Skeletal muscle tissue (tissue), 3 donors: ENCODE measurements at regions not wholly inside any gene's neighbourhood (a gene's known extent, or its start where the extent isn't known, plus 50 kb on each side); places are given as distances from the start of the nearest gene placed in this dataset.

Experiments
- H3K27ac ChIP-seq: one replicate; pipeline ENCODE4 v1.7.0; 2013; ENCODE audit warnings: mild to moderate bottlenecking, low read depth, low read length, inconsistent platforms
- H3K27me3 ChIP-seq, 3 donors: one replicate each; pipeline ENCODE4 v1.7.0; 2013; ENCODE audit warnings: low read length in 3 of 3; ENCODE audit not compliant: control insufficient read depth in 3 of 3, insufficient read depth in 3 of 3
- H3K36me3 ChIP-seq, 3 donors: one replicate each; pipeline ENCODE4 v1.7.0; 2013; ENCODE audit warnings: low read length in 3 of 3; ENCODE audit not compliant: control insufficient read depth in 3 of 3, insufficient read depth in 3 of 3
- H3K4me1 ChIP-seq, 3 donors: one replicate each; pipeline ENCODE4 v1.7.0; 2013; ENCODE audit warnings: low read length in 3 of 3, mild to moderate bottlenecking in 3 of 3; ENCODE audit not compliant: control insufficient read depth in 3 of 3, insufficient read depth in 3 of 3
- H3K4me3 ChIP-seq, 3 donors: one replicate each; pipeline ENCODE4 v1.7.0; 2013; ENCODE audit warnings: low read length in 3 of 3
- H3K9ac ChIP-seq, 3 donors: one replicate each; pipeline ENCODE4 v1.7.0; 2013; ENCODE audit warnings: low read length in 3 of 3, mild to moderate bottlenecking in 3 of 3, moderate library complexity in 2 of 3, low read depth in 1 of 3
- H3K9me3 ChIP-seq, 3 donors: one replicate each; pipeline ENCODE4 v1.7.0; 2013; ENCODE audit warnings: low read length in 3 of 3; ENCODE audit not compliant: control insufficient read depth in 3 of 3
- donor health status: Osteomylitis.

- no peak overlapping the region for H3K9ac ChIP-seq
- no peaks in the 10 kb centered on the region for H3K9me3 ChIP-seq
- H3K27ac ChIP-seq, result no peak overlapping the region
- no peak overlapping the region for H3K4me3 ChIP-seq
- no peaks in the 10 kb centered on the region for H3K36me3 ChIP-seq
- H3K4me1 ChIP-seq, result no peaks in the 10 kb centered on the region
- H3K27me3 ChIP-seq, result no peaks in the 10 kb centered on the region
Measured at GRCh38 chr13:88617176-88617575, 946.0 kb downstream of the SLITRK5 start.

DNA sequence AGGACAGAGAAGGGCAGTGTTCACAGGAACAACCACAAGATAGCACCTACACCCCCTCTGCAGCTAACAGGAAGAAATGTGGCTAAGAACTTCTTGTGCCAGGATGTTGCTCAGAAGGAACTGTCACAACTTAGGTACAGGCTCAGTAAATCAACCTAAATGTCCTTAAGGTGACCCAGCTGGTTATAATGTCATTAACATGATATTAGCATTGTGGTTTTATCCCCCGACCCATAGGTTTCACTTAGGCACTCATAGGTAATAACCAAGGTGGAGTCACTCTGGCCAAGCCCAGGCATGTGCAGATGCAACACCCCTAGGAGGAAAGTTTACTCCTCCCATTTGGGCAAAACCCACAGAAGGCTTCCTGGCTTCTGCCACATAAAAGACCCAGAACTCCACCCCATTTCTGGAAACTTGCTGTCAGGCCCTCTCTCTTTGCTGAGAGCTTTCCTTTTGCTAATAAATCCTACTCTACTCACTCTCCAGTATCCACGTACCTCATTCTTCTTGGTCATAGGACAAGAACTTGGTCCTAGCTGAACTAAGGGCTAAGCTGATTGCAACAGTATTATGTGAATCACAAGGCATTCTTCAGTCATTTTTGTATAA lies 951.3 kb downstream of the SLITRK5 start:
- H3K27ac ChIP-seq, result no peak overlapping the region
- H3K4me3 ChIP-seq, result no peak overlapping the region
- H3K4me1 ChIP-seq, result no peaks in the 10 kb centered on the region
- H3K27me3 ChIP-seq, result no peaks in the 10 kb centered on the region
- no peaks in the 10 kb centered on the region for H3K36me3 ChIP-seq
- H3K9me3 ChIP-seq, result no peaks in the 10 kb centered on the region
- no peak overlapping the region for H3K9ac ChIP-seq

DNA sequence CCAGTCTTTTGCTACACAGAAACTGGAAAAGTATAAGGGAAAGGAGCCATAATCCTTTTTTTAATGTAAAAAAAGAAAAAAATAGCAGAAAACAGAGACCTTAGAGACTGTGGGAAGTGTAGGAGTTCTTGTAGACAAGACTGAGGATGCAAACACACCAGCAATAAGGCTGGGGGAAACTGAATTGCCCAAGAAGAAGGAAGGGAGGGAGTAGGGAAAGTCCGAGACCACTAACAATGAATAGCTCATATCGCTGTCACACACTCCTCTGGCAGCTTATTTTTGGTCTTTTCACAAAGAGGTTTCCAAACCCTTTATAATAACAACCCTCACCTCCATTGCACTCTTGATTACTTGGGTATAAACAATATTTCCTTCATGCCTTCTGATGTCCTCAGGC lies 952.0 kb downstream of the SLITRK5 start:
- Histone ChIP-seq H3K9ac (no peak overlapping the region), H3K36me3 (no peaks in the 10 kb centered on the region), H3K4me1 (no peaks in the 10 kb centered on the region), H3K9me3 (no peaks in the 10 kb centered on the region), H3K27ac (no peak overlapping the region), H3K4me3 (no peak overlapping the region), H3K27me3 (no peaks in the 10 kb centered on the region)

GRCh38 chr13:88627071-88627470 lies 955.9 kb downstream of the SLITRK5 start:
- no peaks in the 10 kb centered on the region for H3K36me3 ChIP-seq
- H3K27ac ChIP-seq, result no peak overlapping the region
- H3K4me1 ChIP-seq, result no peaks in the 10 kb centered on the region
- H3K27me3 ChIP-seq, result no peaks in the 10 kb centered on the region
- no peak overlapping the region for H3K4me3 ChIP-seq
- H3K9me3 ChIP-seq, result no peaks in the 10 kb centered on the region
- H3K9ac ChIP-seq, result no peak overlapping the region

DNA sequence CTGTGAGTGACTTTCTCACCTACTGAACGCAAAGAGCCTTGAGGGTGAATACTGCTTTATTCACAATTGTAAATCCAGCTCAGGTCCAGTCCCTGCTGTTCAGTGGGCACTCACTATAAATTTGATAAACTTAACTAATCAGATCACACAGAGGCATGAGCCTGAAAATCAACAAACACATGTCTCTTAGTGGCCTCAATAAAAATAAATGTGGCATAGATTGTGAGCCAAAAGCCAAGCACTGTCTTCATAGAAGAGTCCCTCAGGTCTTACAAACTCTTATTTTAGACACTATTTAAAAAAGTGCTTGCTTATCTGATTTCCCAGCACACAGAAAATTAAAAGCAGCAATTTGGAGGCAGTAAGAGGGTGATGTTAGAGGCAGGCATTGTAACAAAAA lies 957.7 kb downstream of the SLITRK5 start:
- no peak overlapping the region for H3K4me3 ChIP-seq
- H3K9me3 ChIP-seq, result no peaks in the 10 kb centered on the region
- no peaks in the 10 kb centered on the region for H3K4me1 ChIP-seq
- H3K27ac ChIP-seq, result no peak overlapping the region
- no peaks in the 10 kb centered on the region for H3K36me3 ChIP-seq
- no peak overlapping the region for H3K9ac ChIP-seq
- H3K27me3 ChIP-seq, result no peaks in the 10 kb centered on the region

GRCh38 chr13:88637935-88638334 lies 966.8 kb downstream of the SLITRK5 start:
- no peak overlapping the region for H3K9ac ChIP-seq
- no peak overlapping the region for H3K27ac ChIP-seq
- H3K36me3 ChIP-seq, result no peaks in the 10 kb centered on the region
- H3K27me3 ChIP-seq, result no peaks in the 10 kb centered on the region
- H3K9me3 ChIP-seq, result peaks cover 0 to under 1% (median 0%) of the 10 kb centered on the region in 3 donors
- no peak overlapping the region for H3K4me3 ChIP-seq
- no peaks in the 10 kb centered on the region for H3K4me1 ChIP-seq

DNA sequence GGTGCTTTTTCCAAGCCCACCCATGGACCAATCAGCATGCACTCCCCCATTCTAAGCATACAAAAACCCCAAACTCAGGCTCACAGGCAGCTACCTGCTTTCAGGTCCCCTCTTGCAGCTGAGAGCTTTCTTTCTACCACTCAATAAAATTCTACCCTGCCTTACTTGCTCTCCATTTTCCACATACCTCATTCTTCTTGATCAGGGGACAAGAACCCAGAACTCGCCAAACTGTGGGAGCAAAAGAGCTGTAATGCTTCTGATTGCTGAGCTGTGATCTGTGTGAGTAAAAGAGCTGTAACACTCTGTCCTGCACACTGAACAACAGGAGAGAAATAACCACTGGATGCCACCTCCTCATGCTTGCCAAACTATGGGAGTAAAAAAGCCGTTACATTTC lies 972.1 kb downstream of the SLITRK5 start:
- Histone ChIP-seq H3K9me3 (peaks cover 0 to 4% (median 3%) of the 10 kb centered on the region in 3 donors), H3K4me3 (no peak overlapping the region), H3K9ac (no peak overlapping the region), H3K4me1 (no peaks in the 10 kb centered on the region), H3K36me3 (no peaks in the 10 kb centered on the region), H3K27me3 (no peaks in the 10 kb centered on the region), H3K27ac (no peak overlapping the region)

DNA sequence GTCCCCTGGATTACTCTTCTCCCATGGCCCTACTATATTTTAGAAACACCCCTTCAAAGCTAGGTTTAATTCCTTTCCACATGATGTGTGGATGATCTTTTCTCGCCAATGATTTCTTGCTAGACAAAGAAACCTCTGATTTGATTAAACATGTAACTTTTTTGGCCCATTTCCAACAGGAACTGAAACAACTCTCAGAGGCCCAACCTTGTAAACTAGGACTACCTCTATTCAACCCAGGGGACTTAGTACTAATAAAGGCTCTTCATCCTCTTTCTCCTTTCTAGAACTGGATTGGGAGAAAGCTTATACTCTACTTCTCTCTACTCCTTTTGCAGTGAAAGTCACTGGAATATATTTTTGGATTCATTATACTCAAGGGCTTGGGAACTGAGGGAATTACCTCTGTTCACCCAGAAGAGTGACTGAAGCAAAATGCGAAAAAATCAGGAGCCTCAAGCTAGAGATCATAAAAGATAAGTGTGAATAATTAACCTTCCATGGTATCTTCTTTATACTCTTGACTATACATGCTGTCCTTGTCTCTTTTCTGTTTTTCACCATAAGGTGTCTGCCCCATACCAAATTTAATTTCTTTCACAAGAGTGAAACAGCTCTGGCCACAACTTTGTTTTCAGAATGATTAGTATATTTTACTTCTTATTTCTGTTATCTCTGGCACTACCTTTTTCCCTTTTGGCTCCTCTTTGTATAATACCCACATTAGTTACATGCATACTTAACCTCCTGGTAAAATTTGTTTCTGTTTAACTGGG lies 977.6 kb downstream of the SLITRK5 start:
- no peaks in the 10 kb centered on the region for H3K4me1 ChIP-seq
- no peak overlapping the region for H3K9ac ChIP-seq
- H3K27me3 ChIP-seq, result no peaks in the 10 kb centered on the region
- peaks cover 0 to 2% (median 0%) of the 10 kb centered on the region in 3 donors for H3K9me3 ChIP-seq
- no peak overlapping the region for H3K27ac ChIP-seq
- no peaks in the 10 kb centered on the region for H3K36me3 ChIP-seq
- no peak overlapping the region for H3K4me3 ChIP-seq

- Histone ChIP-seq H3K27me3 (no peaks in the 10 kb centered on the region), H3K9ac (no peak overlapping the region), H3K36me3 (no peaks in the 10 kb centered on the region), H3K4me1 (no peaks in the 10 kb centered on the region), H3K27ac (no peak overlapping the region), H3K9me3 (no peaks in the 10 kb centered on the region), H3K4me3 (no peak overlapping the region)
Measured at GRCh38 chr13:88649855-88650254, 978.7 kb downstream of the SLITRK5 start.

DNA sequence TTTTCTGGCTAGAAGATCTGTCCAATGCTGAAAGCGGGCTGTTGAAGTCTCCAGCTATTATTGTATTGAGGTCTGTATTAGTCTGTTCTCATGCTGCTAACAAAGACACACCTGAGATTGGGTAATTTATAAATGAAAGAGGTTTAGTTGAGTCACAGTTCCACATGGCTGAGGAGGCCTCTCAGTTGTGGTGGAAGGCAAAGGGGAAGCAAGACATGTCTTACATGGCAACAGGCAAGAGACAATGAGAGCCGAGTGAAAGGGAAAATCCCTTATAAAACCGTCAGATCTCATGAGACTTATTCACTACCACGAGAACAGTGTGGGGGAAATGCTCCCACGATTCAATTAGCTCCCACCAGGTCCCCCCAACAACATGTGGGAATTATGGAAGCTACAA lies 980.4 kb downstream of the SLITRK5 start:
- no peaks in the 10 kb centered on the region for H3K4me1 ChIP-seq
- no peak overlapping the region for H3K4me3 ChIP-seq
- no peaks in the 10 kb centered on the region for H3K27me3 ChIP-seq
- H3K36me3 ChIP-seq, result no peaks in the 10 kb centered on the region
- H3K9ac ChIP-seq, result no peak overlapping the region
- H3K27ac ChIP-seq, result no peak overlapping the region
- no peaks in the 10 kb centered on the region for H3K9me3 ChIP-seq
